RWPE1 (cell line): ENCODE measurements at regions not wholly inside any gene's neighbourhood (a gene's known extent, or its start where the extent isn't known, plus 50 kb on each side); places are given as distances from the start of the nearest gene placed in this dataset.

Experiments used
- CTCF ChIA-PET: fragments of 350-600 bp; sonication (Branson Sonifier 250); formaldehyde crosslinking; extraction: SDS; loops from one replicate; lab custom pipeline; 2021; lab: Yijun Ruan, JAX
- POLR2A ChIA-PET: fragments of 400-600 bp; formaldehyde crosslinking; extraction: SDS; loops from one replicate; lab custom pipeline; 2020; ENCODE audit warnings: antibody characterized with exemption; ENCODE audit not compliant: low non-redundant PET; lab: Yijun Ruan, JAX
- DNase-seq: peaks from one replicate; pipeline ENCODE4 v3.0.0; 2012; ENCODE audit warnings: low spot score
- H3K27ac ChIP-seq: fragments of 450-650 bp; 2 replicates; pipeline ENCODE4 v1.5.1; 2017
- TF ChIP-seq, protein P1 (sequence below): fragments of 450-650 bp; conservative IDR thresholded peaks from 2 replicates; pipeline ENCODE4 v1.5.1; 2017; ENCODE audit warnings: low read depth, mild to moderate bottlenecking

DNA sequence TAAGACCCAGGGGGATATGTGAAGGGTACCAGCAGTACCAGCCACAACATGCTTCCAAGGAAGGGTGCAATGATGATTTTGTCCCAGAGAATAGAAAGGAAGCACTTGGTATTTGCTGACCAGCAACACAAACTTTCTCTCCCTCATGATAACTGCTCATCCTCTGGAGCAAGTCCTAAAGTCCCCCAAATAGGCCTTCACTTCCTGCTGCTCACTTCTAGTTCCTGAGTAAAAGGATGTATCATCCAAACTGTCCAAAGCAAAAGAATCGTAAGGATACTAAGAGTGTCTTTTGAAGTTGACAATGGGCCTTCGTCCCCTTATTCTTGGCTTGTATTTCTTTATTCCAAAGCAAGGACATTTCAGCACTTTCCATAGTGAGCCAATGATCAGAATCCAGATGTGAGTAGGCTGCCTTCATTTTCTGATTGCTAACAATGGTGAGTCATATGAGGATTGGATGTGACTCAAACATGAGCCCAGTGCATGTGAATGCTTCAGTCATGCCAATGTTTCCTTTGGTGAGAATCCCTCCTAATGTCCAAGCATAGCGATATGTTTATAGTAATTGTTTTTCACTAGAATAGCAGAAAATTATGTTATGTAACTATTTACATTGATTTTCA is 243.4 kb upstream of the POU2AF2 start:
- TF ChIP-seq, protein P1, sequence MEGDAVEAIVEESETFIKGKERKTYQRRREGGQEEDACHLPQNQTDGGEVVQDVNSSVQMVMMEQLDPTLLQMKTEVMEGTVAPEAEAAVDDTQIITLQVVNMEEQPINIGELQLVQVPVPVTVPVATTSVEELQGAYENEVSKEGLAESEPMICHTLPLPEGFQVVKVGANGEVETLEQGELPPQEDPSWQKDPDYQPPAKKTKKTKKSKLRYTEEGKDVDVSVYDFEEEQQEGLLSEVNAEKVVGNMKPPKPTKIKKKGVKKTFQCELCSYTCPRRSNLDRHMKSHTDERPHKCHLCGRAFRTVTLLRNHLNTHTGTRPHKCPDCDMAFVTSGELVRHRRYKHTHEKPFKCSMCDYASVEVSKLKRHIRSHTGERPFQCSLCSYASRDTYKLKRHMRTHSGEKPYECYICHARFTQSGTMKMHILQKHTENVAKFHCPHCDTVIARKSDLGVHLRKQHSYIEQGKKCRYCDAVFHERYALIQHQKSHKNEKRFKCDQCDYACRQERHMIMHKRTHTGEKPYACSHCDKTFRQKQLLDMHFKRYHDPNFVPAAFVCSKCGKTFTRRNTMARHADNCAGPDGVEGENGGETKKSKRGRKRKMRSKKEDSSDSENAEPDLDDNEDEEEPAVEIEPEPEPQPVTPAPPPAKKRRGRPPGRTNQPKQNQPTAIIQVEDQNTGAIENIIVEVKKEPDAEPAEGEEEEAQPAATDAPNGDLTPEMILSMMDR: no peak
- peak; percentile 40 for DNase-seq
- ChIA-PET POLR2A (no interaction called here), CTCF (no interaction called here)
- H3K27ac ChIP-seq: no peak overlapping the region

GRCh38 chr11:111001081-111001430 is 244.5 kb upstream of the POU2AF2 start:
- TF ChIP-seq, protein P1: no peak
- H3K27ac ChIP-seq: no peak overlapping the region
- ChIA-PET POLR2A (no interaction called here), CTCF (interaction anchor here (0.6 kb wide), 1 partner anchor 877 kb away, joined by 3 read pairs; no protein-coding TSS in a partner anchor)
- DNase-seq: no peak

- H3K27ac ChIP-seq: no peak overlapping the region
- no peak for DNase-seq
- TF ChIP-seq, protein P1: no peak
- ChIA-PET CTCF (interaction anchor here (0.6 kb wide), 1 partner anchor 877 kb away, joined by 3 read pairs; no protein-coding TSS in a partner anchor), POLR2A (no interaction called here)
Measured at GRCh38 chr11:111000400-111001080, 245.0 kb upstream of the POU2AF2 start.

DNA sequence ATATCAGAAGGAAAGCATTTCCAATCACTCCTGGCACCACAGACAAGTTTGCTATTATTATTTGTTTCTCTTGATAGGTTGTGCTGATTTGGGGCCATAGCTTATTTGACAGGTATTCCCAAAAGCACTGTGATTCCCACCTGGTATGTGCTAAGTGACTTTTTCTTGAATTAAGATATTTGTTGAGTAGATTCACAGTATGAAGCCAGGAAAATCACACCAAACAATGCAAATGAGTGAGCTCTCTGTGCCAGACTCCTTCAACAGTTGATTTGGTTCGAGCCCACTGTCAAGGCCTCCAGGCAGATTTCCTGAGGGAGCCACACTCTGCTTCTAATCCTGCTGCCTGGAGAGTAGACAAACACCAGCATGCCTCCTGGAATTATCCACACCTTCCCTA is 253.0 kb upstream of the POU2AF2 start:
- no peak overlapping the region for H3K27ac ChIP-seq
- CTCF ChIA-PET: no interaction called here

GRCh38 chr11:110991661-110992355 is 253.7 kb upstream of the POU2AF2 start:
- ChIA-PET POLR2A (no interaction called here), CTCF (interaction anchor here (0.8 kb wide), 1 partner anchor 17 kb away, joined by 3 read pairs; no protein-coding TSS in a partner anchor)
- DNase-seq: no peak
- no peak overlapping the region for H3K27ac ChIP-seq
- TF ChIP-seq, protein P1: no peak

More for the DNA sequence above, 253.0 kb upstream of the POU2AF2 start:
- TF ChIP-seq, protein P1: no peak
- DNase-seq: no peak
- POLR2A ChIA-PET: no interaction called here

DNA sequence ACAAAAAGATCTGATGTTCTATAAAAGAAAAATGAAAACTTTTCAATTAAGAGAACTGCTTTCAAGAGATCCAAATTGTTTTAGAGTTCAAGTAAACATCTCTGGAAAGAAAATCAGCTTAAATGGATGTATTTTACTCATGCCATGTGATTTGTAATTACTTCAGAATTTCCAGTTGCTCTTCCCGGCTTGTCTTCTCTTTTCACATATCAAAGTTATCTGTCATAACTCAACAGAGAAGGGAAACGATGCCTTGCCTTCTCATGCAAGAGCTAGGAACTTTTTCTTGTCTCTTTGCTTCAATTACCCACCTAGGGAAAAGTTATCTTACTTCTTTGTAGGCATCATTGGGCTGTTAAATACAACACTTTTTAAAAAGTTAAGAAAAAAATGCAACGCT is 255.2 kb upstream of the POU2AF2 start:
- POLR2A ChIA-PET: no interaction called here
- TF ChIP-seq, protein P1: no peak
- H3K27ac ChIP-seq: no peak overlapping the region
- DNase-seq: no peak
- CTCF ChIA-PET: no interaction called here
